Astrocyte of the spinal cord (primary cell): ENCODE measurements at regions not wholly inside any gene's neighbourhood (a gene's known extent, or its start where the extent isn't known, plus 50 kb on each side); places are given as distances from the start of the nearest gene placed in this dataset.

Source experiments
- DNase-seq: peaks from one replicate; pipeline ENCODE4 v3.0.0; 2011; ENCODE audit warnings: low read depth, low spot score
- H3K4me3 ChIP-seq: 2 replicates; pipeline ENCODE4 v1.5.1; 2011; ENCODE audit warnings: low read depth, mild to moderate bottlenecking, low read length, moderate library complexity
- in situ Hi-C: cut with HindIII; loops from 2 replicates; pipeline ENCODE4 v1.10.0; 2017; ENCODE audit warnings: low sequenced_read_pairs
- TF ChIP-seq, protein P1 (sequence below): IDR thresholded peaks from 2 replicates; pipeline ENCODE4 v1.5.1; 2012; ENCODE audit warnings: low read depth, mild to moderate bottlenecking, low read length, inconsistent platforms

DNA sequence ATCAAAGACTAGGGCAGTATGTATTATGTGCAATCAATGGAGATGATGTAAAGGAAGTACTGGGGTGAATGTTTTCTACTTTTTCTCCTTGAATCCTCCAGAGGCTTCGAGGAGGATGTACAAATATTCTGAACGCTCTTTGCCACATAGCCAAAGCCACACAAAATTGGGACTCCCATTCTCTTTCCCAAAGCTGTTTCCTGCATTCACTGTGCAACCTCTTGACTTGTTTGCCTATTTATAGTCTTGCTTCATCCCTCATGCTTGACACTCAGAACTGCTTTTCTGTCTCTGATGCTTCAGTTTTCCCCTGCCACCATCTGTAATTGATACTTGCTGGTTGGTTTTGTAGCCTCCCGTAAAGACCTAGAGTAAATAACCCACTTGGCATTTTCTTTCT lies 208.2 kb upstream of the RBMS1 start:
- no peak for DNase-seq
- H3K4me3 ChIP-seq: no peak overlapping the region
- in situ Hi-C loops: no loop called here
- TF ChIP-seq, protein P1, sequence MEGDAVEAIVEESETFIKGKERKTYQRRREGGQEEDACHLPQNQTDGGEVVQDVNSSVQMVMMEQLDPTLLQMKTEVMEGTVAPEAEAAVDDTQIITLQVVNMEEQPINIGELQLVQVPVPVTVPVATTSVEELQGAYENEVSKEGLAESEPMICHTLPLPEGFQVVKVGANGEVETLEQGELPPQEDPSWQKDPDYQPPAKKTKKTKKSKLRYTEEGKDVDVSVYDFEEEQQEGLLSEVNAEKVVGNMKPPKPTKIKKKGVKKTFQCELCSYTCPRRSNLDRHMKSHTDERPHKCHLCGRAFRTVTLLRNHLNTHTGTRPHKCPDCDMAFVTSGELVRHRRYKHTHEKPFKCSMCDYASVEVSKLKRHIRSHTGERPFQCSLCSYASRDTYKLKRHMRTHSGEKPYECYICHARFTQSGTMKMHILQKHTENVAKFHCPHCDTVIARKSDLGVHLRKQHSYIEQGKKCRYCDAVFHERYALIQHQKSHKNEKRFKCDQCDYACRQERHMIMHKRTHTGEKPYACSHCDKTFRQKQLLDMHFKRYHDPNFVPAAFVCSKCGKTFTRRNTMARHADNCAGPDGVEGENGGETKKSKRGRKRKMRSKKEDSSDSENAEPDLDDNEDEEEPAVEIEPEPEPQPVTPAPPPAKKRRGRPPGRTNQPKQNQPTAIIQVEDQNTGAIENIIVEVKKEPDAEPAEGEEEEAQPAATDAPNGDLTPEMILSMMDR: no peak

DNA sequence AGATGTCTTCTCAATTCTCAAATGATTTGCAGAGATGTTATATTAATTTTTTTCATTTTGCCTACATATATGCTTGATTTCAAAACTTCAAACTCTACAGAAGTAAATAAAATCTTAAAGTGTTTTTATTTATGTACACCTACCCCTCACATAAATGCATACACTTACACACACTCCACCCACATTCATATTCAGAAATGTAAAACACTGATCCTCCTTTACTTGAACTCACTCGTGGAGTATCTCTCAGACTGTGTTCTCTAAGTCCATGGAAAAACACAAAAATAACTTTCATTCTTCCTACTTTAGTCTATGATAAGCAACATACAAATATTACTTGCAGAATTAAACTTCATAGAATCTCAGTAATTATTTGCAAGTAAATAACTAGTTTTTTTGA lies 209.1 kb upstream of the RBMS1 start:
- DNase-seq: no peak
- TF ChIP-seq, protein P1: no peak
- in situ Hi-C loops: no loop called here
- H3K4me3 ChIP-seq: no peak overlapping the region

DNA sequence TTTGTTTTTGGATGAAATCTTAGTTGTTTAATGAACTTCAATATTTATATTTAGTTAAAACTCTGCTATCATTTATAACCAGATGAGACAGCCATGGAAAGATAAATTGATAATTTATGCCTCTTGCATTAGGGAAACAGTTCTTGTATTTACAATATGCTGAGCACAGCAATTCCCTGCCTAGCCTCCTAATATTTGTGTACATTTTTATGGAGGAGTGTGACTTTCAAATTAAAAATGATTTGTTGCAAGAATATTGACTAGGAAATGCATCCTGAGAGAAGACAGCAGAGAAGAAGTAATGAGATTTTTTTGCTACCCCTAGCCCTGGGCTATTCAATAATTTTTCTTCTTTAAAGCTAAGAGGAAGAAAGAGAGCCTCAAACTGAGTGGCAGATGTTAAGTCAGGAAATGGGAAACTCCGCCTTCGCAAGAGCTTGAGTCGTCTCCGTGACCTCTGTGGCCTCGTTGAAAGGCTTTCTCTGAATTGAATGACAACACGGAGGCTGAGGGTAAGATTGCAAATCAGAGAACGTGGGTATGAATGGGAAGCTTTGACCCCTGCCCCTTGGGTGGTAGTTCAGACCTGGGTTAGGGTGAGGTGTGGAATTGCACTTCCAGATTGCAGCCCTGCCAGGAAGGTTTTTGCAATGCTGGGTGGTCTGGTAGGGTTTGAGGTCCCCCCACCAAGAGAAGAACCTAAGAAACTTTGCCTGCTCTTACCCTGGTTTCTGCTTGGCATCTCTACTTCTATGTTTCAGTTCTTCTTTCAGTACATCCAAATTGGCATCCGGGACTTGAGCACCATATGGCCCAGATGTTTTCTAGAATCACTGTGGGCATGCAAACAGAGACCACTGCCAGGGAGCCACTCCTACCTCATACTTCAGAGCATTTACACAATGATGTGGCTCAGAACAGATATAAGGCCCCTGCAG lies 210.3 kb upstream of the RBMS1 start:
- no peak for DNase-seq
- H3K4me3 ChIP-seq: no peak overlapping the region
- TF ChIP-seq, protein P1: no peak
- in situ Hi-C loops: no loop called here

DNA sequence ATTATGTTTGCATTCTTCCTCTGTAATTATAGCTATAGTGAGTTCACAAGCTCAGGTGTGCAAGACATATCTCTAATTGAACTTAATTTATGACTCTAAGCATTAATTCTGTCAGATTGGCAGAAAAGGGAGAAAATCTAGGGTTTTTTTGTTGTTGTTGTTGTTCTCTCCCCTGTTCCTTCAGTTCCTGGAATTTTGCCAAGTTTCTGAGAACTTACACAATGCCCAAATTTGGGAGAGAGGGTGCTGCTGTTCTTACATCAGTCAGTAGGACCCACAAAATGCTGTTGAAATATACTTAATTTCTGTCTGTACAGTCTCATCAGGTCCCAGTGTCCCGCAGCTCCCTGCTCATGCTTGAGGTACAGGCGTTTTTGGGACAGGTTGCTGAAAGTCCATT lies 221.8 kb upstream of the RBMS1 start:
- TF ChIP-seq, protein P1: no peak
- DNase-seq: no peak
- H3K4me3 ChIP-seq: no peak overlapping the region
- in situ Hi-C loops: no loop called here

DNA sequence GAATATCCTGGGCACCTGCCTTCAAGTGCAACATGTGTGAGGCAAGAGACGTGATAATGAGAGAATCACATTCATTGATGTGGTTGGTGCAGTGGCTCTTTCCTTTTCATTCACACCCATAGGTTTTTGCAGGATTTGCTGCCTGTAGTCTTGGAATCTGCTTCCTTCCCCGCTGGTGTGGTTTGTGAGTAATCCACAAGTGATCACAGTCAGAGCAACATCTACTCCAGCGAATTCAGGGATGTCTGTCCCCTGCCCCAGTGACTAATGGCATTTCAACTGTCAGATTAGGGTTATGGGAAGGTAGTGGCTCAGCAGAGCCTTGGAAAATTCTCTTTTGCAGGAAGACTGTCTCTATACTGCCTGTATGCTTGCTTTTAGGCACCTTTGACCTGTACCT lies 225.5 kb upstream of the RBMS1 start:
- DNase-seq: peak; percentile 56
- in situ Hi-C loops: no loop called here
- no peak overlapping the region for H3K4me3 ChIP-seq
- TF ChIP-seq, protein P1: no peak

DNA sequence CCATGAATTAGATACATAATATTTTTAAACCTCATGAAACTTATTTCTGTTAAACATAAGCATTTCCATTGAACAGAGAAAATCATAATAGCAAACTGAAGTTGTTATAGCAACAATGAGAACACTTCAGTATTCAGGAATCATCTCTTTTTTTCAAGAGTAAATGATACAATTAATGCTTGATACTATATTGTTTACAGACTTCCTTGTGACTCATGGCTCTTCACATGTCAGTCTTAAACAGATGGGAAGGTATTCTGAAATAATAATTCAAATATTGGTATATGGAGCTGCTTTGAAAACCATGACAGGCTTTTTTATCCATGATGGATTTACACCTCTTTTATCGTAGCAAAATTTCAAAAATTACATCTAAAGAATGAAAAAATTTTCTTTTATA lies 226.5 kb upstream of the RBMS1 start:
- TF ChIP-seq, protein P1: no peak
- no peak overlapping the region for H3K4me3 ChIP-seq
- no peak for DNase-seq
- in situ Hi-C loops: no loop called here
